Lung microvascular endothelial cell (primary cell): ENCODE measurements at regions not wholly inside any gene's neighbourhood (a gene's known extent, or its start where the extent isn't known, plus 50 kb on each side); places are given as distances from the start of the nearest gene placed in this dataset.
"Not testable (repeated sequence)": the region's sequence is repeated elsewhere in the genome, so short reads cannot be mapped to it uniquely, and the experiment has no call there.

ENCODE experiments used
- DNase-seq, 2 donors: peaks; one replicate each; pipeline versions ENCODE4 v3.0.0 to v3.0.0-alpha.2; 2010; ENCODE audit warnings: low read depth in 2 of 2

- no peak for DNase-seq
Measured at GRCh38 chr3:33956776-33957175, 158.3 kb downstream of the PDCD6IP start.

GRCh38 chr3:33957176-33957575, 158.7 kb downstream of the PDCD6IP start:
- DNase-seq = no peak

GRCh38 chr3:33958661-33959060, 160.2 kb downstream of the PDCD6IP start:
- DNase-seq = no peak

GRCh38 chr3:33962396-33962795, 164.0 kb downstream of the PDCD6IP start:
- DNase-seq = no peak

GRCh38 chr3:33970180-33970579, 171.8 kb downstream of the PDCD6IP start:
- DNase-seq = not testable (repeated sequence)

GRCh38 chr3:33971055-33971454, 172.6 kb downstream of the PDCD6IP start:
- DNase-seq = no peak

GRCh38 chr3:33975463-33975862, 177.0 kb downstream of the PDCD6IP start:
- no peak for DNase-seq

GRCh38 chr3:33977227-33977626, 178.8 kb downstream of the PDCD6IP start:
- DNase-seq = no peak

- peak; percentile 24 to 53 for DNase-seq
Measured at GRCh38 chr3:33980252-33980651, 181.8 kb downstream of the PDCD6IP start.

GRCh38 chr3:33982269-33982798, 183.9 kb downstream of the PDCD6IP start:
- DNase-seq = no peak

- DNase-seq = not testable (repeated sequence)
Measured at GRCh38 chr3:33982949-33983348, 184.5 kb downstream of the PDCD6IP start.

GRCh38 chr3:33989229-33989628, 190.8 kb downstream of the PDCD6IP start:
- no peak for DNase-seq

GRCh38 chr3:33991673-33992072, 193.2 kb downstream of the PDCD6IP start:
- no peak for DNase-seq

GRCh38 chr3:33993631-33994030, 195.2 kb downstream of the PDCD6IP start:
- peak in 1 of 2 donors; percentile 54 for DNase-seq

- no peak for DNase-seq
Measured at GRCh38 chr3:33994568-33994967, 196.1 kb downstream of the PDCD6IP start.

GRCh38 chr3:34000301-34000700, 201.9 kb downstream of the PDCD6IP start:
- no peak for DNase-seq

GRCh38 chr3:34001022-34001421, 202.6 kb downstream of the PDCD6IP start:
- no peak for DNase-seq

GRCh38 chr3:34001990-34002389, 203.6 kb downstream of the PDCD6IP start:
- DNase-seq = no peak

GRCh38 chr3:34002569-34003100, 204.2 kb downstream of the PDCD6IP start:
- DNase-seq = no peak

GRCh38 chr3:34005886-34006285, 207.5 kb downstream of the PDCD6IP start:
- DNase-seq = no peak

- DNase-seq = no peak
Measured at GRCh38 chr3:34008191-34008590, 209.8 kb downstream of the PDCD6IP start.

- DNase-seq = no peak
Measured at GRCh38 chr3:34008836-34009809, 210.7 kb downstream of the PDCD6IP start.
